ENCODE measurements at regions not wholly inside any gene's neighbourhood (a gene's known extent, or its start where the extent isn't known, plus 50 kb on each side); places are given as distances from the start of the nearest gene placed in this dataset.
A peak's percentile ranks its signal among the peaks of the same experiment; 100 is the strongest.

- no peak for DNase-seq (ENCODE audit: low read depth, low spot score)
These were observed 133.9 kb upstream of the MTAP start for GRCh38 chr9:21668516-21668915.

GRCh38 chr9:21669701-21670100 is 132.7 kb upstream of the MTAP start:
- no peak for DNase-seq (ENCODE audit: low read depth, low spot score)

- no peak for DNase-seq (ENCODE audit: low read depth, low spot score)
These were observed 132.1 kb upstream of the MTAP start for GRCh38 chr9:21670374-21670773.

- DNase-seq (ENCODE audit: low read depth, low spot score), result no peak
These were observed 130.3 kb upstream of the MTAP start for GRCh38 chr9:21672140-21672539.

GRCh38 chr9:21672761-21673160 is 129.7 kb upstream of the MTAP start:
- no peak for DNase-seq (ENCODE audit: low read depth, low spot score)

- no peak for DNase-seq (ENCODE audit: low read depth, low spot score)
These were observed 127.5 kb upstream of the MTAP start for GRCh38 chr9:21674894-21675293.

- DNase-seq (ENCODE audit: low read depth, low spot score), result no peak
These were observed 125.0 kb upstream of the MTAP start for GRCh38 chr9:21677387-21677786.

- DNase-seq (ENCODE audit: low read depth, low spot score), result peak; percentile 44
These were observed 124.6 kb upstream of the MTAP start for GRCh38 chr9:21677834-21678233.

- no peak for DNase-seq (ENCODE audit: low read depth, low spot score)
These were observed 123.0 kb upstream of the MTAP start for GRCh38 chr9:21679432-21679831.

GRCh38 chr9:21680590-21680989 is 121.8 kb upstream of the MTAP start:
- DNase-seq (ENCODE audit: low read depth, low spot score), result no peak

GRCh38 chr9:21681641-21682040 is 120.8 kb upstream of the MTAP start:
- DNase-seq (ENCODE audit: low read depth, low spot score), result no peak

GRCh38 chr9:21682381-21682780 is 120.1 kb upstream of the MTAP start:
- no peak for DNase-seq (ENCODE audit: low read depth, low spot score)

- DNase-seq (ENCODE audit: low read depth, low spot score), result no peak
These were observed 119.5 kb upstream of the MTAP start for GRCh38 chr9:21682981-21683380.

- no peak for DNase-seq (ENCODE audit: low read depth, low spot score)
These were observed 118.8 kb upstream of the MTAP start for GRCh38 chr9:21683484-21684175.

GRCh38 chr9:21684231-21684630 is 118.2 kb upstream of the MTAP start:
- no peak for DNase-seq (ENCODE audit: low read depth, low spot score)

- peak; percentile 90 for DNase-seq (ENCODE audit: low read depth, low spot score)
These were observed 117.5 kb upstream of the MTAP start for GRCh38 chr9:21684831-21685362.

GRCh38 chr9:21685502-21685901 is 116.9 kb upstream of the MTAP start:
- no peak for DNase-seq (ENCODE audit: low read depth, low spot score)

- DNase-seq (ENCODE audit: low read depth, low spot score), result no peak
These were observed 115.7 kb upstream of the MTAP start for GRCh38 chr9:21686738-21687137.

- DNase-seq (ENCODE audit: low read depth, low spot score), result no peak
These were observed 115.1 kb upstream of the MTAP start for GRCh38 chr9:21687351-21687750.

GRCh38 chr9:21688108-21689102 is 114.0 kb upstream of the MTAP start:
- DNase-seq (ENCODE audit: low read depth, low spot score), result peak; percentile 32

- DNase-seq (ENCODE audit: low read depth, low spot score), result no peak
These were observed 112.6 kb upstream of the MTAP start for GRCh38 chr9:21689854-21690253.

- no peak for DNase-seq (ENCODE audit: low read depth, low spot score)
These were observed 111.9 kb upstream of the MTAP start for GRCh38 chr9:21690561-21690960.

Measured in pulmonary artery endothelial cell (primary cell).